ENCODE measurements at regions not wholly inside any gene's neighbourhood (a gene's known extent, or its start where the extent isn't known, plus 50 kb on each side); places are given as distances from the start of the nearest gene placed in this dataset.

- TF ChIP-seq CREM (IDR thresholded peaks at IDR 0.05; ENCODE audit: low read depth): no peak
- no peak for TF ChIP-seq REST (IDR thresholded peaks at IDR 0.05; ENCODE audit: low read depth, low read length)
These were observed 264.5 kb downstream of the SDHAF3 start for GRCh38 chr7:97381815-97382554.

Data from GM12878 (cell line).